Body of pancreas (tissue), 4 donors: ENCODE measurements at regions not wholly inside any gene's neighbourhood (a gene's known extent, or its start where the extent isn't known, plus 50 kb on each side); places are given as distances from the start of the nearest gene placed in this dataset.

Experiments used
- ATAC-seq: fragments of 150-250 bp; one replicate; pipeline ENCODE4 v1.9.1; 2016
- DNase-seq, 4 donors: peaks; one replicate each; pipeline ENCODE4 v3.0.0-alpha.2; 2019
- H3K27ac ChIP-seq, 4 donors: fragments of 200-600 bp; sonication (generic); 1 replicate in 3 of 4; 2 replicates in 1 of 4; pipeline versions ENCODE4 v1.5.1 to v1.6.1; 2016 to 2019; ENCODE audit warnings: mild to moderate bottlenecking in 1 of 4, mixed read lengths in 1 of 4, moderate library complexity in 1 of 4
- H3K27me3 ChIP-seq, 2 donors: fragments of 200-600 bp; sonication (generic); one replicate each; pipeline ENCODE4 v1.6.0; 2016; ENCODE audit warnings: mild to moderate bottlenecking in 1 of 2
- H3K36me3 ChIP-seq, 2 donors: fragments of 200-600 bp; sonication (generic); replicated peaks in 1 of 2; 2 replicates each; pipeline ENCODE4 v1.5.1; 2016; ENCODE audit warnings: low read depth in 2 of 2; ENCODE audit not compliant: insufficient read depth in 1 of 2
- H3K4me1 ChIP-seq: fragments of 200-600 bp; sonication (generic); one replicate; pipeline ENCODE4 v1.6.0; 2016
- H3K4me3 ChIP-seq, 2 donors: fragments of 200-600 bp; sonication (generic); 1 replicate in 1 of 2; 2 replicates in 1 of 2; pipeline ENCODE4 v1.5.1; 2016 to 2019
- H3K9me3 ChIP-seq, 3 donors: fragments of 200-600 bp; sonication (generic); 1 replicate in 2 of 3; 2 replicates in 1 of 3; pipeline ENCODE4 v1.5.1; 2016
- CTCF ChIP-seq, 7 experiments: fragments of 450-650 bp in 4 of 7; fragments of 200-600 bp in 3 of 7; sonication (generic) in 3 of 7; IDR thresholded peaks; one replicate each; pipeline ENCODE4 v1.5.1; 2016 to 2019; ENCODE audit warnings: antibody characterized with exemption in 7 of 7
- POLR2A ChIP-seq, 3 donors: fragments of 450-650 bp; IDR thresholded peaks; one replicate each; pipeline ENCODE4 v1.6.1; 2016; ENCODE audit warnings: antibody characterized with exemption in 3 of 3, mild to moderate bottlenecking in 2 of 3
- WGBS, 2 donors: methylation state at CpG; one replicate each; pipeline ENCODE4 v1.1.5; 2017; 5-methylcytosine and 5-hydroxymethylcytosine counted together
- intact Hi-C: fragments of 100-400 bp; cut with DNase I; formaldehyde crosslinking; loops from one replicate; pipeline ENCODE4 v1.15.1; 2023

GRCh38 chr21:15367061-15367626, 302.3 kb upstream of the NRIP1 start:
- WGBS, 2 donors = 65 to 71% methylated on average over 7 of the region's 7 CpGs
- H3K27ac ChIP-seq = no peak overlapping the region
- intact Hi-C loops = no loop called here
- TF ChIP-seq POLR2A (IDR thresholded peaks at IDR 0.05) (no peak), CTCF (IDR thresholded peaks at IDR 0.05) (no peak)
- no peak overlapping the region for H3K4me3 ChIP-seq
- ATAC-seq = no peak
- no peak for DNase-seq
- H3K36me3 ChIP-seq = no peaks in the 10 kb centered on the region
- peaks cover 0 to 6% (median 0%) of the 10 kb centered on the region in 3 donors for H3K9me3 ChIP-seq
- no peaks in the 10 kb centered on the region for H3K4me1 ChIP-seq
- no peaks in the 10 kb centered on the region for H3K27me3 ChIP-seq

GRCh38 chr21:15370462-15370975, 305.7 kb upstream of the NRIP1 start:
- WGBS, 2 donors = 86 to 89% methylated on average over 8 of the region's 8 CpGs
- Histone ChIP-seq H3K27me3 (no peaks in the 10 kb centered on the region), H3K36me3 (no peaks in the 10 kb centered on the region), H3K4me1 (no peaks in the 10 kb centered on the region), H3K9me3 (peaks cover 0 to 5% (median 0%) of the 10 kb centered on the region in 3 donors), H3K4me3 (no peak overlapping the region), H3K27ac (no peak overlapping the region)
- intact Hi-C loops = no loop called here
- TF ChIP-seq POLR2A (IDR thresholded peaks at IDR 0.05) (no peak), CTCF (IDR thresholded peaks at IDR 0.05) (no peak)
- ATAC-seq (no peak), DNase-seq (no peak)

GRCh38 chr21:15373941-15374340, 309.1 kb upstream of the NRIP1 start:
- no peaks in the 10 kb centered on the region for H3K27me3 ChIP-seq
- intact Hi-C loops = no loop called here
- ATAC-seq (no peak), DNase-seq (no peak)
- H3K4me1 ChIP-seq = no peaks in the 10 kb centered on the region
- TF ChIP-seq CTCF (IDR thresholded peaks at IDR 0.05) = no peak
- no peak for TF ChIP-seq POLR2A (IDR thresholded peaks at IDR 0.05)
- 78 to 79% methylated on average over 1 of the region's 1 CpG for WGBS, 2 donors
- H3K9me3 ChIP-seq = no peaks in the 10 kb centered on the region
- no peak overlapping the region for H3K27ac ChIP-seq
- no peak overlapping the region for H3K4me3 ChIP-seq
- no peaks in the 10 kb centered on the region for H3K36me3 ChIP-seq

- ATAC-seq (no peak), DNase-seq (no peak)
- intact Hi-C loops = no loop called here
- TF ChIP-seq POLR2A (IDR thresholded peaks at IDR 0.05) (no peak), CTCF (IDR thresholded peaks at IDR 0.05) (no peak)
- no peaks in the 10 kb centered on the region for H3K4me1 ChIP-seq
- no peak overlapping the region for H3K4me3 ChIP-seq
- H3K36me3 ChIP-seq = no peaks in the 10 kb centered on the region
- H3K27me3 ChIP-seq = no peaks in the 10 kb centered on the region
- 46 to 62% methylated on average over 3 of the region's 3 CpGs for WGBS, 2 donors
- H3K9me3 ChIP-seq = no peaks in the 10 kb centered on the region
- H3K27ac ChIP-seq = no peak overlapping the region
Measured at GRCh38 chr21:15379776-15380175, 315.0 kb upstream of the NRIP1 start.

GRCh38 chr21:15383588-15383987, 318.8 kb upstream of the NRIP1 start:
- no peaks in the 10 kb centered on the region for H3K36me3 ChIP-seq
- no peak for ATAC-seq
- DNase-seq = no peak
- intact Hi-C loops = no loop called here
- no peaks in the 10 kb centered on the region for H3K27me3 ChIP-seq
- H3K4me3 ChIP-seq = no peak overlapping the region
- H3K4me1 ChIP-seq = no peaks in the 10 kb centered on the region
- no peak for TF ChIP-seq POLR2A (IDR thresholded peaks at IDR 0.05)
- no peak for TF ChIP-seq CTCF (IDR thresholded peaks at IDR 0.05)
- H3K27ac ChIP-seq = no peak overlapping the region
- H3K9me3 ChIP-seq = no peaks in the 10 kb centered on the region
- 68 to 72% methylated on average over 4 of the region's 4 CpGs for WGBS, 2 donors
